ENCODE measurements at regions not wholly inside any gene's neighbourhood (a gene's known extent, or its start where the extent isn't known, plus 50 kb on each side); places are given as distances from the start of the nearest gene placed in this dataset.

- Mint-ChIP-seq H3K4me1 (no peaks in the 10 kb centered on the region), H3K27me3 (ENCODE audit: low read depth) (peaks cover 4% of the 10 kb centered on the region), H3K27ac (no peak overlapping the region), H3K36me3 (ENCODE audit: low read depth) (no peaks in the 10 kb centered on the region), H3K9me3 (no peaks in the 10 kb centered on the region), H3K4me3 (no peak overlapping the region)
- TF ChIP-seq CTCF (IDR thresholded peaks at IDR 0.05; ENCODE audit: unreplicated experiment in 3 of 3), result no peak
Observed at GRCh38 chr4:17339376-17339775, 172.5 kb downstream of the QDPR start.

DNA sequence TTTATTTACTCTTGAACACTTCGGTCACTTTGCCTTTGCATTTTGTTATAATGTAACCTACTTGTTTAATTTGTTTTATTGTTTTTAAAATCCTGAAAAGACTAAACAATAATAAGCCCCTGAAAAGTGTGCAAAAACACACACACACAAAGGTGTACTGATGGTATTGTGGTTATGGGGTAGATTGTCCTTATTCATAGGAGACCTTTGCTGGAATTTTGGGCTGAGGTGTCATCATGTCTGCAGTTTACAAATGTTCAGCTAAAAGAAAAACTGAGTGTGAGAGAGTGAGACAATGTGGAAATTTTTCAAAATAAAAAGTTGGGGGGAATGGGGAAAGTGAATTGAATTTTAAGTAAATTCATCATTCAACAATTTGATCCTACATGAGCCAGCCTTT lies 174.9 kb downstream of the QDPR start:
- Mint-ChIP-seq H3K36me3 (ENCODE audit: low read depth) (no peaks in the 10 kb centered on the region), H3K4me3 (no peak overlapping the region), H3K27ac (peak overlapping the region in 1 of 3 experiments; percentile 8), H3K27me3 (ENCODE audit: low read depth) (peaks cover 4% of the 10 kb centered on the region), H3K4me1 (no peaks in the 10 kb centered on the region), H3K9me3 (no peaks in the 10 kb centered on the region)
- no peak for TF ChIP-seq CTCF (IDR thresholded peaks at IDR 0.05; ENCODE audit: unreplicated experiment in 3 of 3)

GRCh38 chr4:17336524-17336961 lies 175.3 kb downstream of the QDPR start:
- Mint-ChIP-seq H3K4me3 (no peak overlapping the region), H3K9me3 (no peaks in the 10 kb centered on the region), H3K36me3 (ENCODE audit: low read depth) (no peaks in the 10 kb centered on the region), H3K27ac (no peak overlapping the region), H3K4me1 (no peaks in the 10 kb centered on the region), H3K27me3 (ENCODE audit: low read depth) (peaks cover 4% of the 10 kb centered on the region)
- TF ChIP-seq CTCF (IDR thresholded peaks at IDR 0.05; ENCODE audit: unreplicated experiment in 3 of 3), result no peak

- no peak for TF ChIP-seq CTCF (IDR thresholded peaks at IDR 0.05; ENCODE audit: unreplicated experiment in 3 of 3)
- Mint-ChIP-seq H3K4me1 (no peaks in the 10 kb centered on the region), H3K36me3 (ENCODE audit: low read depth) (no peaks in the 10 kb centered on the region), H3K4me3 (no peak overlapping the region), H3K27me3 (ENCODE audit: low read depth) (peaks cover 4% of the 10 kb centered on the region), H3K9me3 (no peaks in the 10 kb centered on the region), H3K27ac (no peak overlapping the region)
Observed at GRCh38 chr4:17336069-17336468, 175.8 kb downstream of the QDPR start.

- Mint-ChIP-seq H3K4me3 (no peak overlapping the region), H3K9me3 (no peaks in the 10 kb centered on the region), H3K36me3 (ENCODE audit: low read depth) (no peaks in the 10 kb centered on the region), H3K27ac (no peak overlapping the region), H3K4me1 (no peaks in the 10 kb centered on the region), H3K27me3 (ENCODE audit: low read depth) (peaks cover 4% of the 10 kb centered on the region)
- no peak for TF ChIP-seq CTCF (IDR thresholded peaks at IDR 0.05; ENCODE audit: unreplicated experiment in 3 of 3)
Observed at GRCh38 chr4:17335371-17335770, 176.5 kb downstream of the QDPR start.

- Mint-ChIP-seq H3K9me3 (no peaks in the 10 kb centered on the region), H3K27ac (no peak overlapping the region), H3K4me1 (peaks cover 17% of the 10 kb centered on the region), H3K4me3 (no peak overlapping the region), H3K27me3 (ENCODE audit: low read depth) (peaks cover 4% of the 10 kb centered on the region), H3K36me3 (ENCODE audit: low read depth) (no peaks in the 10 kb centered on the region)
- no peak for TF ChIP-seq CTCF (IDR thresholded peaks at IDR 0.05; ENCODE audit: unreplicated experiment in 3 of 3)
Observed at GRCh38 chr4:17332478-17332877, 179.4 kb downstream of the QDPR start.

Measured in nephron (organoid).